Activated CD4-positive, CD25-positive, alpha-beta regulatory T cell treated with anti-CD3 and anti-CD28 coated beads, Interleukin-2, amount 50 U/mL, for 24 hours (primary cell): ENCODE measurements at regions not wholly inside any gene's neighbourhood (a gene's known extent, or its start where the extent isn't known, plus 50 kb on each side); places are given as distances from the start of the nearest gene placed in this dataset.
"Not testable (repeated sequence)": the region's sequence is repeated elsewhere in the genome, so short reads cannot be mapped to it uniquely, and the experiment has no call there.

Source experiments
- ATAC-seq, 2 donors: fragments of 150-1000 bp; cut with Tn5 transposase; one replicate each; pipeline ENCODE4 v1.10.0; 2021; ENCODE audit warnings: mild to moderate bottlenecking in 1 of 2, moderate library complexity in 1 of 2

DNA sequence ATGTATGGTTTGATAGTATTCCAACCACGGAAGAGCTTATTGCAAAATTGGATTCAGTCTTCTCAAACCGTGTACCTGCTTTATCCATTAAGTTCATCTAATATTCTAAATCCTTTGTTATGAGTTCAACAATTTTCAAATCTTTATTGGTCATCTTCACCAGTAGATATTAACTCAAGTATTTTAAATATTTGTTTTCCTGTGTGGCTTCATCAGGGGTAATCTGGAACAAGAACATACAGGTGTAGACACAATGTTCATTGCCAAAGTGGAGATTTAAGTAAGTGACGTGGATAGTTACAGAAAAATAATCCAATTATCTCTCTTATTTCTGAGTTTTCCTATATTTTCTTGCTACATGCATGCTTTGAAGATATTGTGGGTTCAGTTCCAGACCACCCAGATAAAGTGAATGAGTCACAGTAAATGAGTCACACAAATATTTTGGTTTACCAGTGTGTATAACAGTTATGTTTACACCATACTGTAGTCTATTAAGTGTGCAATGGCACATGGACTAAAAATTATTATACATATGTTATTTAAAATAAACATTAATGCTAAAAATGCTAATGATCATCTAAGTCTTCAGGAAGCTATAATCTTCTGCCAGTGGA is 429.0 kb upstream of the POT1 start:
- no peak for ATAC-seq

- no peak for ATAC-seq
Measured at GRCh38 chr7:125357676-125358455, 428.2 kb upstream of the POT1 start.

- ATAC-seq = peak in 1 of 2 donors; percentile 7
Measured at GRCh38 chr7:125355899-125356298, 426.3 kb upstream of the POT1 start.

- no peak for ATAC-seq
Measured at GRCh38 chr7:125347269-125347668, 417.6 kb upstream of the POT1 start.

GRCh38 chr7:125338110-125338509 is 408.5 kb upstream of the POT1 start:
- no peak for ATAC-seq

- no peak for ATAC-seq
Measured at GRCh38 chr7:125336326-125336725, 406.7 kb upstream of the POT1 start.

DNA sequence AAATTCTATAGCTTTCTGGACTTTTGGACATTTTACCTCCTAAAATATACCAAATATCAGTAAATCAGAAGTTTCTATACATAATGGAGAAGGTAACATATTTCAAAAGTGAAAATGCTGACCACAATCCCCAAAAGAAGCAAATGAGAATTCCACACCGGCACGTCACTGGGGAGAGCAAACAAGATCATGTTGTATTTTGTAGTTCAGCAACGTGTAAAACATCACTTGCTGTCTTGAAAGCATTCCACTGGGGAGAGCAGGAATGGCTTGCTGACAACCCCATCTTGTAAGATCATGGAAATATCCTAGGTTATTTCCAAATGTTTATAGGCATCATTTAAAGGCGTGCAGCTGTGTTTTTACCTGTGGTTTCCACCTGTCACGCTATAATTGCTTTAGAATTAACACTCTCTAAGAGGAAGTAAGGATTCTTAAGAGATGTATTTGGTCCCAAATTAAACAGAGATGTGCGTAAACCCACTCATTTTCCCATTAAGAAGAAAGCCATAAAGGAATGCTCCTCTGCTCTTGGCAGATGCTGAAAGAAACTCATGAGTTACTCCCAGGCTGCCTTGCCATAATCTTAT is 397.1 kb upstream of the POT1 start:
- no peak for ATAC-seq

DNA sequence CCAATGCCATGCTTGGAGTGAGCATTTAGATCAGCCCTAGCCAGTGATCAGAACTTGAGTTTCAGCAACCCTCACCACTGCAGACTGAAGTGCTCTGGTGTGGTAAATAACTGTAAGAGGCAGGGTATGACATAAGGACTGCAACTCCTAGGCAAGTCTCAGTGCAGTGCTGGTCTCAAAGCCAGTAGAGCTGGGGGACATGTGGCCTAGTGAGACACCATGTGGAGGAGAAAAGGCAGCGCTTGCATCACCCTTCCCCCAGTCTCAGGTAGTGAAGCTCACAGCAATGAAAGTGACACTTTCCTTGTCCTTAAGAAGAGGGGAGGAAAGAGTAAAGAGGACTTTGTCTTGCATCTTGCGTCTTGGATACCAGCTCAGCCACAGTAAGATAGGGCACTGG is 386.8 kb upstream of the POT1 start:
- ATAC-seq = no peak

- no peak for ATAC-seq
Measured at GRCh38 chr7:125299003-125299765, 369.6 kb upstream of the POT1 start.

DNA sequence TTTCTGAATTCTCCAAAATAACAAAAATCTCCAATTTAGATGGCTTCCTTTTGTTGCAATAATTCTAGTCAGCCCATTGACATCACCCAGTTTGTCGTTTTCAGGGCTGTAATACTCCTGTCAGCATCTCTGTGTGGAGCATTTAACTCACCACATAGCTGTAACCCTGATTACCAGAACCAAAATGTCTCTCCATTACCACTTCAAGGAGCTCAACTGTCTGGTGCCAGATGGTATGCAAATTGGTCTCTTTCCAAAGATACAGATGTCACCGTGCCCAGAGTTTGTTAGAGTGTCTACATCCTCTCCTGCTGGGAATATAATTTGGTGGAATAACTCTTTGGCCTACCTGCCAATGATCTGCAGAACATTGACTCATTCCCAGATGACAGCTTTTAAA is 350.3 kb upstream of the POT1 start:
- no peak for ATAC-seq

DNA sequence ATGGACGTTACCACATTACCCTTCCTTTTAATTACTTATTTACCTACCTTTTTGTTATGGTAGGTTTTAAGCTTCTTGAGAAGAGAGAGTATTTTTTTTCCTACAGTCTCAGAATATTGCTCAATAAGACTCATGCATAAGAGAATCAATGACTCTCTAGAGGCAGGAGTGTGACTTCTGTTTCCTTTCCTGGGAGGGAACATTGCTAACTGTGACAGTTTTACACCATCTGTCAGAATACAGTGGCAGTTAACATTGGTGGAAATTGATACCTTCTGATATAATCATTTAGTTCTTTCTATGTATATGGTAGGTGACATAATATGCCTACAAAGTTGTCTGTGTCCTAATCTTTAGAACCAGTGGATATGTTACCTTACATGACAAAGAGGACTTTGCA is 348.7 kb upstream of the POT1 start:
- no peak for ATAC-seq

- not testable (repeated sequence) for ATAC-seq
Measured at GRCh38 chr7:125274742-125275141, 345.1 kb upstream of the POT1 start.

GRCh38 chr7:125264174-125264856 is 334.7 kb upstream of the POT1 start:
- ATAC-seq = not testable (repeated sequence)

- not testable (repeated sequence) for ATAC-seq
Measured at GRCh38 chr7:125258876-125259417, 329.3 kb upstream of the POT1 start.

- ATAC-seq = no peak
Measured at GRCh38 chr7:125257617-125258016, 328.0 kb upstream of the POT1 start.

- ATAC-seq = no peak
Measured at GRCh38 chr7:125256446-125256845, 326.8 kb upstream of the POT1 start.

DNA sequence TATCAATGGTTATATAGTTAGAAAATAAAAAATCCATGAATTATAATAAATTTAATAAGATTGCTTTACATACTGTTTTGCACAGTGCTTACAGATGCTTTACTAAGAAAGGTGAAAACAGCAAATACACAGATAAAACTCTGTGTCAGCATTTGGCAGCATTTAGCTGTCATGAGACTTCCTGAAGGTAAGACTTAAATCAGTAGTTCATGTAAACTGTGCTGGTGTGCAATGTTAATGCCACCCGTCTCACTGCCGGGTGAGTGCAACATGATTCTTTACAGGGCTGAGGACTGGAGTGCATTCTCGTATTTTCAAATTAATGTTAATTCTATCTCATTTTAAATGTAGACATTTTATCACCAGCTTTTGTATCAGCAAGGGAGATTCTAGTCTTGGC is 326.2 kb upstream of the POT1 start:
- no peak for ATAC-seq

- ATAC-seq = no peak
Measured at GRCh38 chr7:125254566-125254965, 324.9 kb upstream of the POT1 start.

DNA sequence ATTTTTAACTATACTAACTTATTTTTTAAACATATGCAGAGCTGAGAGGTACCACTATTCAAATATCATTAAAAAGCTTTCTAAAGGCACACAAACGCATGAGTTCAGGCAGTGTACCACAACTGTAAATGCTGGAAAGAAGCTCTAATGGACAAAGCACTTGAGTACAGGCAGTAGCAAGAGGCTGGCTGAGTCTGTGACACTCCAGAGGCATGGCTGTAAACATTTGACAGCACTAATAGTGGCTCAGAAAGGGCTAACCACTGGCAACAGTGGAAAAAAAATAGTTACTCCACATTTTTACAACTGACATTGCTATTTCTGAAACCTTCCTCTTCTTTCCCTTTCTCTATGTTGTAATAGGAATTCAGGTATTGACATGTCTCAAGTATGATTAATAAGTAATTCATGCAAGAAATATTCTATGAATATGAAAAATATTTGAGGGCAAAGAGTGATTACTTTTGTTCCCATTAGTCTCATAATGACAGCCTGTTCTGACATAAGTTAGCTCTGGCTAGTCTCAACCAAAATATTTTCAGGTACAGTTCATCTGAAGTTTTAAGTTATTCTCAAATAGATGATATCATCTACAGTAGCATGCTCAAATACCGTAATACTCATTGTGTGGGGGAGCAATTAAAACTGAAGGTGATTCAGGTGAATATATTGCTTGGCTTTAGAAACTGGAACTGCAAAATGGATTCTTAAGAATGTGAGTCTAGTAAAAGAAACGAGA is 324.0 kb upstream of the POT1 start:
- ATAC-seq = no peak

DNA sequence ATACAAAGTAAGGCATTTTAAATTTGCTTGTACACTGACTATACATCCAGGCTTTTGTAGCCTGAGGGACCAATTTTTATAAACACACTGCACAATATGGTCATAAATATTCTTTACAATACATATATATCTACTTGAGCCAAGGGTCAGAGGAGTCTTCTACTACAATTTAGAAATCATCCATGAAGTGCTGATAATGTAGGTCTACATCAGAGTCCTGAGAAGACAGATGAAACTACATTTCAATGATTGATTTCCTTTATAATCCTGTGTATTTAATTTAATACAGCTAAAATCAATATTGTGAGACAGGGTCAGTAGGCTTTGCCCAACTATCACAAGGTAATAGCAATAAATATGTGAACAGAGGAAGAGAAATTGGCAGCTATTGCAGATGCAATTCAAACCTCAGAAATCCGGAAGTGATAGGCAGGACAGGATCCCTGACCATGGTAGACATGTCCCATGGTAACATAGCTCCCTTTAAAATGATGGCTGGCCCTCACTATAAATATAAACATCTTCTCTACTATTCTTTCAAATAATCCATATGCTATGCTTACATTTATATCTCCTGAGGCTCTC is 318.0 kb upstream of the POT1 start:
- no peak for ATAC-seq

- no peak for ATAC-seq
Measured at GRCh38 chr7:125246706-125247105, 317.1 kb upstream of the POT1 start.
